Stimulated activated CD4-positive, alpha-beta T cell treated with anti-CD3 and anti-CD28 coated beads, Interleukin-15, amount 100 ng/mL, for 24 hours (primary cell): ENCODE measurements at regions not wholly inside any gene's neighbourhood (a gene's known extent, or its start where the extent isn't known, plus 50 kb on each side); places are given as distances from the start of the nearest gene placed in this dataset.
"Not testable (repeated sequence)": the region's sequence is repeated elsewhere in the genome, so short reads cannot be mapped to it uniquely, and the experiment has no call there.

Experiments used
- DNase-seq: peaks from one replicate; pipeline ENCODE4 v3.0.0-alpha.2; 2020

DNA sequence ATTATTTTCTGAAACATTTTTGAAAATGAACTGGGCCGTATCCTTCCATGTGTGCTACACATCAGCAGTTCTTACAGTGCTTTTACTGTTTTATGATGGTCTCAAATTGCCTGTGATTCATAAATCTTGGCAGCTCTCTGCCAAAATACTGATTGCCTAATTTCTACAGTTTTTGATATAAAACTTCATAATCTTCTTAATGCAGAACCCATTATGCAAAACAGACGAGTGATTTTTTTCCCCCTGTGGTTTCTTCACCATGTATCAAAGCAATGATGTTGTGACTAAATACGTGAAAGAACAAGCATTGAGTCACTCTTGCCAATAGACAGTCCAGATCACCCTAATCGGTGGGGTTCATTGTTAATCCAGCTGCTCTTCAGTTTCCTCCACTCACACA is 156.4 kb upstream of the WDR1 start:
- DNase-seq = no peak

DNA sequence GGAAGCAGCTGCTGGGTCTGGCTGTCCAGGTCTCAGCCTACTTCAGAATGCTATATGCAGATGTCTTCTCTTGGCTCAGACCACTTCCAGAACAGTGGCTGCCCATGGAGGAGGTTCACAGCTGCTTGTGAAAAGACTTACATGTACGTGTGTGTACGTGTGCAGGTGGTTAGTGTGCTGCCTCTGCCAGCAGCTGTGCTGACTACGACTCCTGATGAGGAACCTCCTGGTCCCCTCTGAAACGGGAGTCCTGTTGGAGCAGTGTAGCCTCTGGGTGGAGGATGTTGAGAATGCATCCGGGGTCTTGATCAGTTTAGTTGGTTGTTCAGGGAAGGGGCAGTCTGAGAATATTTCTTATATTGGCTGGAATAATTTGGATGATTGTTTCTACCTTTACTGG is 155.9 kb upstream of the WDR1 start:
- no peak for DNase-seq

DNA sequence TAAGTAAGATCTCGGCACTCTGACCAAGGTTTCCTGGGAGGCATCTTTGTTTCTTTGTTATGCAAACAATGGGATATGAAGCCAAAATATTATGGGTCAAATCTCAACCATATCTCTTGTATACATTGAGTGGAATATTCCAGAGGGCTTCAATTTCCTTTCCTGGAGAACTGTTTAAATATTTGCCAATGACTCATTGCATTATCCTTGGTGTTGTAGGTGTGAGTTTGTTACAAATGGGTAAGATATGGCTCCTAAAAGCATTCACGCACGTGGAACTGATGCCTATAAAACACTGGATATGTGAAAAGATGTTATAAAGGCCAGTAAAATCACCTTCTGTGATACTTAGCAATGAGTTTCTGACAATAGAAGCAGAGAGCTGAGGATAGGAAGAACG is 150.5 kb upstream of the WDR1 start:
- DNase-seq = no peak

DNA sequence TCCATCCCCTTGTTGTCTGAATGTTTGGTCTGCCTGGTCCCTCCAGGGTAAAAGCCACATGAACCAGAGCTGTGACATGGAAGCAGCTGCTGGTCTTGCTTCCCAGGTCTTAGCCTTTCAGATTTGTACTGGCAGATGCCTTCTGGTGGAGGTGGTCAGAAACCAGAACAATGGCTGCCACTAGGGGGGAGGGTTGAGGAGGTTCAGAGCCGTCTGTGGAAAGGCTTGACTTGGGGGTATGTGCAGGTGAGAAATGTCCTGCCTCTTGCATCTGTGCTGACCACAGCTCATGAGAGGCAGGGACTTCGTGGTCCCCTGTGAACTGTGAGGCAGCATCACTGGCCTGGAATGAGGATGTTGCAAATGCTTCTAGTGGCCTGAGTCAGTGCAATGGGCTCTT is 144.2 kb upstream of the WDR1 start:
- no peak for DNase-seq

- DNase-seq = no peak
Observed at GRCh38 chr4:10259976-10260375, 143.4 kb upstream of the WDR1 start.

GRCh38 chr4:10256203-10256602 is 139.6 kb upstream of the WDR1 start:
- no peak for DNase-seq

GRCh38 chr4:10253765-10254164 is 137.2 kb upstream of the WDR1 start:
- DNase-seq = no peak

DNA sequence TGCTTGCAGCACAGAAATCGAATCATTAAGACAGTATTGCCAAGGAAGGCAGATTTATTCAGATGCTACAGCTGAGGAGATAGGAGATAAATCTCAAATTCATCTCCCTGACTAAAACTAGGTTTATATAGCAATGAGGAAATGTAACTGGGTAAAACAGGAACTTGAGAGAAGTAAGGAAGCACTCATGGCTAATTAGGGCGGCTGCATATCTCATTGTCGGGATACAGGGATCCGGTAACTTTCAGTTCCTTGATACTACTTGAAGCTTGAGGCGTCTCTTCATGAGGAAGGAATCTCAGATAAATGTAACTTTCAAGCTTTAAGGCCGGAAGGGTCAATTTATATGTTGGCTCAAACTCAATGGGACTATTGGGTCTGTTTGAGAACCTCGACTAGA is 129.2 kb upstream of the WDR1 start:
- DNase-seq = no peak

DNA sequence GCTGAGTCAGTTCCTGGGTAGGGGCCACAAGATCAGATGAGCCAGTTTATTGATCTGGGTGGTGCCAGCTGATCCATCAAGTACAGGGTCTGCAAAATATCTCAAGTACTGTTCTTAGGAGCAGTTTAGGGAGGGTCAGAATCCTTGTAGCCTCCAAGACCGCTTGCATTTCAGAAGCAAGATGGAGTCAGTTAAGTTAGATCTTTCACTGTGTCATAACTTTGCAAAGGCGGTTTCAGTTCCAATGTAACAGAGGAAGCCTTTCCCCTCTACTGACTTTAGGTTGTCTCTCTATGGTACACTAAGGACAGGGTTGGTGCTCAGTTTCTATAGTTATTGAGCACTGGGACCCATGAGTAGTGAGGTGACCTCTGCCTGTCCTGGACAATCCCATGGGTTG is 127.3 kb upstream of the WDR1 start:
- DNase-seq = no peak

DNA sequence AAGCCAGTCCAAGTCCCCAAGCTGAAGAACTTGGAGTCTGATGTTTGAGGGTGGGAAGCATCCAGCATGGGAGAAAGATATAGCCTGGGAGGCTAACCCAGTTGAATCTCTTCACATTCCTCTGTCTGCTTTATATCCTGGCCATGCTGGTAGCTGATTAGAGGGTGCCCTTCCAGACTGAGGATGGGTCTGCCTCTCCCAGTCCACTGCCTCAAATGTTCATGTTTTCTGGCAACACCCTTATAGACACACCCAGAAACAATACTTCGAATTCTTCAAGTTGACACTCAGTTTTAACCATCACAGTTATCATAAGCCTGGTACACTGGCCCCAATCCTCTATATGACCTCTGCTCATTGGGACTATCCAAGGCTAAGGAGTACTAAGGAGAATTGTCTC is 124.1 kb upstream of the WDR1 start:
- DNase-seq = no peak

GRCh38 chr4:10239982-10240654 is 123.5 kb upstream of the WDR1 start:
- no peak for DNase-seq

- DNase-seq = no peak
Observed at GRCh38 chr4:10237131-10237530, 120.5 kb upstream of the WDR1 start.

- no peak for DNase-seq
Observed at GRCh38 chr4:10232114-10232513, 115.5 kb upstream of the WDR1 start.

DNA sequence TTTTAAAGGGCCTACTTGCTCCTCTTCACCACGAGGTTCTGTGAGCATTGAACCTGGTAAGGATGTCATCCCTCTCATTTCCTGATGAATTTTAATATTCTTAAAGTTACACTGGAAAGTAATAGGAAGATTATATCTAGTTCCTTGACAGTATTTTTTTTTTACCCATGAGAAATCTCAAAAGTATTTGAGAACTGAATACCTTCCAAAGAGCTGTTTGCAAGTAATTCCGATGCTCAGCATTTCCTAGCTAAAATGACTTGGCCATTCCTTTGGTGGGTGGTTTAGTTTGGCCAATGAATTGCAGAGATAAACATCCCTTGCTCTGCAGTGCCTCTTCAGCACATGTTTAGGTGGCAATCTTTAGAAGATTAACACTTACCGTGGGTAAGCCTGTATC is 110.2 kb upstream of the WDR1 start:
- no peak for DNase-seq

DNA sequence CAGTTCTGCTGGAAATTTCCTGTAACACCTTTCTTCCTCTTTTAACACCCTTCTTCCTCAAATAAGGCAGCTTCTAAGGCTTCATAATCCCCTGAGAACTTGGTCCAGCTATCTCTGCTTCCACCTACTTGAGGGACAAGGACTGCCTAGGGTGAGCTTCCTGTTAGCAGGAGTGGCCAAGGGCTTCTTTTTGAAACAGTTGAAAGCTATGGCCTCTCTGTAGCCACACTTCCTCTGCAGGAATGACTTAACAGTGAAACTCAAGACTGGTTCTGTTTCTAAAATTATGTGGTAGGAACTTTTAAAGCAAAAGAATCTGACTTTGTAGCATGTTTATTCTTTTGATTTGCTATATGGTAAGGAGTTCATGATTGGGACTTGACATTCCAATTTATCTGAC is 108.5 kb upstream of the WDR1 start:
- no peak for DNase-seq

DNA sequence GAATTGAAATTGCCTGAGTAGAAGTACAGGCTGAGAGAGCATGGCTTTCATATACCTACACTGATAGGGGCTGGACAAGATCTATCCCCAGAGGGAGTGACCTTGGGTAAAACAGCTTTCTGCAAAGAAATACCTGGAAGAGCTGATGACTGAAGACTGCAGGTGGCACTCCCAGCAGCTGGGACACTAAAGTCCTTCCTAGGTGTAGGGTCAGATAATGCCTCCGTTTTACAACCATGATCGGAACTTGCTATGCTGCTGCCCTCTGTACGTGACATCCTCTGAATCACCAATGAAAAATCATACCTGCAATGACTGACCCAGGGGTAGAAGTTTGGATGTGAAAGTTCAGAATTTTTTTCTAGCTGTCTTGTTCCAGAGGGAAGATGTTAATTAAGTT is 107.2 kb upstream of the WDR1 start:
- no peak for DNase-seq

DNA sequence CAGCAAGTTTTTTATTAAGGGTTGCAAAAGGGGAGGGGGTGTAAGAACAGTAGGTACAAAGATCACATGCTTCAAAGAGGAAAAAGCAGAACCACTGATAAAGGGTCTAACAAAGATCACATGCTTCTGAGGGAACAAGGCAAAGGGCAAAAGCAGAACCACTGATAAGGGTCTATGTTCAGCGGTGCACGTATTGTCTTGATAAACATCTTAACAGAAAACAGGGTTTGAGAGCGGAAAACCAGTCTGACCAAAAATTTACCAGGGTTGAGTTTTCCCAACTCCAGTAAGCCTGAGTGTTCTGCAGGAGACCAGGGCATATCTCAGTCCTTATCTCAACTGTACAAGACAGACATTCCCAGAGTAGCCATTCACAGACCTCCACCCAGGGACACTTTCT is 96.9 kb upstream of the WDR1 start:
- DNase-seq = not testable (repeated sequence)

DNA sequence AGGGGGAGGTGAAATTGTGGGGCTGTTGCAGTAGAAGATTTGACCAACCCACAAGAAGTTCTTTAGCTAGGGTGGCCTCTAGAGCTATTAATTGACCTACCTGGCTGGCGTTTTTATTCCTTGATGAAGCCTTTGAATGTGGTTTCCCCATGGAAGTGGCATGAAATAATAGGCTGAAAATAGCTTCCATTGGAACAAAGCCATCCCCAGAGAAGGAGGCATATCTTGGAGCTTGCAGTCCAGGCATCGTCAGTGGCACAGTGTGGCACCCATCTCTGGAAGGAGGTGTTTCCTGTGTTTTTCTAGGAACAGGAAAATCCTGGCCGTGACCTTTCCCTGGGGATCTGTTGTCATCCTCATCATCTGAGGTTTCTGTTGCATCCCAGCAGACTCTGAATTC is 96.3 kb upstream of the WDR1 start:
- DNase-seq = no peak

DNA sequence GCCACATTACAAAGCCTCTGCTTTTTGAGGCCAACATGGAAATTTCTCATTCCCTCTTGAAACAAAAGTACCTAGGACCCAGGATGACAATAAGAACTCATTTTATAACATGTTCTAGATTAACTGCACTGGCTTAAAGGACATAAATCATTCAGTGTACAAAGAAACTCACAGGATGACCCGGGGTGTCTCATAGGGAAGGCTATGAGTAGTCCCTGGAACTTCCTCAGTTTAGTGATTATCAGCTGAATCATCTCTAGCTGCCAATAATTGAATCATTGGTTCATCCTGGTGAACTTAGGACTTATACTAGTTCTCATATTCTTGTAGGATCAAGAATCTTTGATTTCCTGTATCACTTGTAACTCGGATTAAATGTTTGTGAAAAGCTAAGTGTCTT is 95.8 kb upstream of the WDR1 start:
- DNase-seq = no peak

GRCh38 chr4:10207116-10207515 is 90.5 kb upstream of the WDR1 start:
- DNase-seq = no peak

DNA sequence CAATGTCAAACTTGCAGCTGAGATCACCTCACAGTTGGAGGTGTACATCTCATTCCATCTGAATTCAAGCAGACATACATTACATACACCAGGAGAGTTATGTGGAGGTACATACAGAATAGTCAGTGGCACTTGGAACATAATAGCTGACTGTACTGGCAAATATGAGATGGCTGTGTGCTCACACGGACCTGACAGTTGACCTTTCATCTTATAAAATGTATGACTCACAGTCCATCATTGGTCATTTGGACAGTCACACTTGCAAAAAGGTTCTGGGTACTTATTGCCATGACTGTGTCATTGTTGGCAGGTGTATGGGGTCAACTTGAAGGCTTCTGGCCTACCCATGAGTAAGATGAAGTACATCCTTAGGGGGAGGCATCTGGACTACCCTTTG is 88.6 kb upstream of the WDR1 start:
- DNase-seq = no peak

- no peak for DNase-seq
Observed at GRCh38 chr4:10204401-10205058, 87.9 kb upstream of the WDR1 start.

DNA sequence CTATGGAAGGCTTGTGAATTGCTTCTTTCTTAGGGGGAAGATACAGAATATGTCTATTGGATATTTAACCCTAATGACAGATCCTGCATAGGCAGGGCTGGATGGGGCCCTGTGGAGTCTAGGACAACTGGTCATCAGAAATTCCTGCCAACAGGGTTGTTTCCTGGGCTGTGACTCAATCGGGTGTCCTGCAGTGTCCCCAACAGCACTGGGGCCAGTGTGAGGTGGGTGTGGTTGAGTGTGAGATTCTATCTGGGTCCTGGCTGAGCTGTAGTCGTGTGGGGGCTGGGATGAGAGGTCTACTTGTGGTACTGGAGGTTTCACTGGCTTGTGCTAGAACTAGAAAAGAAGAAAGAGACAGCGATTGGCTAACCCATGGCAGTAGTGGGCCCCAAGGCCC is 87.3 kb upstream of the WDR1 start:
- DNase-seq = no peak

- DNase-seq = no peak
Observed at GRCh38 chr4:10201381-10202223, 85.0 kb upstream of the WDR1 start.
